ENCODE measurements at regions not wholly inside any gene's neighbourhood (a gene's known extent, or its start where the extent isn't known, plus 50 kb on each side); places are given as distances from the start of the nearest gene placed in this dataset.
"Not testable (repeated sequence)": the region's sequence is repeated elsewhere in the genome, so short reads cannot be mapped to it uniquely, and the experiment has no call there.

DNA sequence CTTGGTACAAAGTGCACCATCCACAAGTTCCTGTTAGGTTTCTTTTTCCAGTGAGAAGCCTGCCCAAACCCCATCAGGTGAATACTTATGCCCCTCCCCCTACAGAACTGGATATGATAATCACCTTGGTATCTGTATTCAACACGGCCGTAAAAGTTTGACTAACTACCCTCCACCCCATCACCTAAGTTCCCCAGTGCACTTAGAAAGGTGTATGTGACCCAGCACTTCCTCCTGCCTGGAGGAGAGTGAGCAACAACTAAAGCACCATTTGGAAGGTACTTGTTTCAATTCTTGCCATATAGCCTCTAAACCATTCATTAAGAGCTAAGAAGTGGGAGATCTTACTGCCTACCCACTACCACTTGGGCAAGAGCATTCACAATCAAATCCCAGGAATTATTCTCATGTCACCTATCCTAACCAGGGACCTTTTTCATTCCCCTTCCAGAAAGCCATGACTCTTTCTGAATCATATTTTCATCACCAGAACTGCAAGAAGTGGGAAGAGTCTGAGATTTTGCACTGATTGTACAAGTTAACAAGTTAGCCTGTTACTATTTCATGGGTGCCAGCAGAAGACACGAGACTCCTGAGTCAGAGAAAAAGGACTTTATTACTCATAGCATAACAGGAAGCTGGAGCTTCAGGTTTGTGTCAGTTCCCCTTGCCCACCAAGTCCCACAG is 53.5 kb upstream of the NDUFV2 start:
- no peak for DNase-seq (ENCODE audit: low spot score in 2 of 2)
- Histone ChIP-seq H3K27me3 (no peaks in the 10 kb centered on the region), H3K36me3 (no peaks in the 10 kb centered on the region), H3K27ac (no peak overlapping the region), H3K4me1 (no peaks in the 10 kb centered on the region), H3K4me3 (no peak overlapping the region), H3K9me3 (no peaks in the 10 kb centered on the region)
- TF ChIP-seq CTCF (IDR thresholded peaks at IDR 0.05), result no peak
- intact Hi-C loops (cut with DNase I), result no loop called here

DNA sequence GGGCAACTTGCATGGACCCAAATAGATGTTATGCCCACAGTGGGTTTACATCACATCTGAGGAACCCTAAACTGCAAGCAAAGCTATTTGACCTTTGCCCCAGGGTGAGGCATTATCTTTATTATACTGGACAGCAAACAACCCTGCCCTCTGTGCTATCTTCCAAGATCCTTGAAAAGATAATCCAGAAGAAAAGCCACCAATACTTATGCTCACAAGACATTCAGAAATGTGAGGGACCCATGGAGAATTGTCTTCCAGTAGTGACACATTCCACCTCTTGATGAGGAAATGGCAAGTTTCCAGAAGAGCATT is 53.0 kb upstream of the NDUFV2 start:
- TF ChIP-seq CTCF (IDR thresholded peaks at IDR 0.05), result no peak
- no peaks in the 10 kb centered on the region for H3K4me1 ChIP-seq
- H3K27ac ChIP-seq, result no peak overlapping the region

DNA sequence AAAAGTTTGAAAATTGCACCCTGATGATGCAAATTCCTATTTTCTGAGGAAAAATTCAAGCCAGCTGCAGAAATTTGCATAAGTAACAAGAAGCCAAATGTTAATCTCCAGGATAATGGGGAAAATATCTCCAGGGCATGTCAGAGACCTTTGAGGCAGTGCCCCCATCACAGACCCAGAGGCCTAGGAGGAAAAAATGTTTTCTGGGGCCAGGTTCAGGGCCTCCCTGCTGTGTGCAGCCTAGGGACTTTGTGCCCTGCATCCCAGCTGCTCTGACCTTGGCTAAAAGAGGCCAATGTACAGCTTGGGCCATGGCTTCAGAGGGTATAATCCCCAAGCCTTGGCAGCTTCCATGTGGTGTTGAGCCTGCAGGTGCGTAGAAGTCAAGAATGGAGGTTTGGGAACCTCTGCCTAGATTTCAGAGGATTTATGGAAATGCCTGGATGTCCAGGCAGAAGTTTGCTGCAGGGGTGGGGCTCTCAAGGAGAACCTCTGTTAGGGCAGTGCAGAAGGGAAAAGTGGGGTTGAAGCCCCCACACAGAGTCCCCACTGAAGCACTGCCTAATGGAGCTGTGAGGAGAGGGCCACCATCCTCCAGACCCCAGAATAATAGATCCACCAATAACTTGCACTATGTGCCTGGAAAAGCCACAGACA is 51.7 kb upstream of the NDUFV2 start:
- intact Hi-C loops (cut with DNase I), result loop anchor here (10.0 kb wide), 1 partner anchor 66 kb away; no protein-coding TSS in a partner anchor
- not testable (repeated sequence) for DNase-seq (ENCODE audit: low spot score in 2 of 2)

More for the DNA sequence above, 53.0 kb upstream of the NDUFV2 start:
- H3K4me3 ChIP-seq, result no peak overlapping the region
- no peaks in the 10 kb centered on the region for H3K9me3 ChIP-seq
- intact Hi-C loops (cut with DNase I), result no loop called here
- H3K27me3 ChIP-seq, result no peaks in the 10 kb centered on the region
- no peaks in the 10 kb centered on the region for H3K36me3 ChIP-seq
- DNase-seq (ENCODE audit: low spot score in 2 of 2), result no peak

More for the DNA sequence above, 51.7 kb upstream of the NDUFV2 start:
- H3K36me3 ChIP-seq, H3K4me1 ChIP-seq, H3K4me3 ChIP-seq, H3K27ac ChIP-seq, H3K27me3 ChIP-seq, H3K9me3 ChIP-seq: not testable (repeated sequence)

All from ascending aorta (tissue), 2 donors.